Cerebellar cortex (tissue), 1 donor: ENCODE measurements at regions not wholly inside any gene's neighbourhood (a gene's known extent, or its start where the extent isn't known, plus 50 kb on each side); places are given as distances from the start of the nearest gene placed in this dataset.
"Not testable (repeated sequence)": the region's sequence is repeated elsewhere in the genome, so short reads cannot be mapped to it uniquely, and the experiment has no call there.

Experiments
- DNase-seq: peaks from one replicate; pipeline ENCODE4 v3.0.0-alpha.2; 2015; ENCODE audit warnings: low spot score

DNA sequence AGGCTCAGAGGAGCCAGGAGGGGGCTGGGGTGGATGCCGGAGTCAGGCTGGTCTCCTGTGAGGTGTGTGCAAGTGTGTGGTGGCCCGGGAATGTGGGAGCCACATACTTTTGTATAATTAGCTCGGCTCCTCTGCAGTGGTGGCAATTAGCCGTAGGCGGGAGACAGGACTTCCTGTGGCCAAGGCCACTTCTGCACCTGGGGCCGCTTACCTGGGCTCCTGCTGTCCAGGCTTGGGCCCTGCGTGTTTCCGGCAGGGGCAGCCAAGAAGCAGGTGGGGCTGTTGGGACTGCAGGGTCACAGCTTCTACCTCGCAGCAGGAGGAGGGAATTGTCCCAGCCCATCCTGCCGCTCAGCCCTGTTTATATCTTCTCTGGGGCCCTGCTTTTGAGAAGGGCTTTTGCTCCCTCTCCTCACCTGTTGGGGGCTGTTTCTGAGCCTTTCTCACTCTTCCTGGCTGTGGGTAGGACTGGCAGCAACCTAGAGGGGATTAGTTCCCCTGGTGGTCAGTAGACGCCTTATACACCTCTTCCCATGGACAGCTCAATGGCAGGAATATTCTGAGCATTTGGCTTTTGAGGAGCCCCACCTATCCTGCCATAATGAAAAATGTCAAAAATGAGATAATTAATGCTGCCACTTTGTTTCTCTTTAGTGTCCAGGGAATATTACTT lies 145.4 kb upstream of the PITX1 start:
- no peak for DNase-seq

DNA sequence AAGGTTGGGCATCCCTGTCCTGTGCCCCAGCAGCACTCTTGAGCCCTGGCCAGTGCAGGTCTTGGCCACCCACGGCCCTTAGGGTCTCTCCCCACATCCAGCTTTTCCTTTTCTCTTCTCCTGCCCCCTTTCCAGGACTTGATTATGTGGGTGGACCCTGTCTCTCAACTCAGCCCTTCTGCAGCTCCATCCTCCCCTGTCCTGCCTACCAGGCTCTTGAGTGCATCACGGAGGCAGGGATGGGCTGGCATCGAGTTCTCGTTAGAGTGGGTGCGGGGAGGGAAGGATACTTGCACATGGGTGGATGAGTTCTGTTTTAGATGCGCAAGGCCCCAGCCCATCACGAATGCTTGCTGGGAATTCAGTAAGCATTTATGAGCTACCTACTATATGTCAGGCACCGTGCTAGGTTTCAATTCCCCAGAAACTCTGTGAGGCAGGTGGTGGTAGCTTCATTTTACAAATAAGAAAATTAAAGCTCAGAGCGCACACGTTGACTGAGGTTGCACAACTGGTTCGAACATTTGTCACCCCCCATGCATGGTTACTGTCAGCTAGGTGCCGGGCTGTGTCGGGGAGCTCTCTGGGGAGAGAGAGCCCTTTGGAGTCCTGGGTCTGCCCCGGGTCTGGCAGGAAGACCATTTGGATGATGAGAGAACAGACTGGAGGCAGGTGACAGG lies 144.6 kb upstream of the PITX1 start:
- no peak for DNase-seq

DNA sequence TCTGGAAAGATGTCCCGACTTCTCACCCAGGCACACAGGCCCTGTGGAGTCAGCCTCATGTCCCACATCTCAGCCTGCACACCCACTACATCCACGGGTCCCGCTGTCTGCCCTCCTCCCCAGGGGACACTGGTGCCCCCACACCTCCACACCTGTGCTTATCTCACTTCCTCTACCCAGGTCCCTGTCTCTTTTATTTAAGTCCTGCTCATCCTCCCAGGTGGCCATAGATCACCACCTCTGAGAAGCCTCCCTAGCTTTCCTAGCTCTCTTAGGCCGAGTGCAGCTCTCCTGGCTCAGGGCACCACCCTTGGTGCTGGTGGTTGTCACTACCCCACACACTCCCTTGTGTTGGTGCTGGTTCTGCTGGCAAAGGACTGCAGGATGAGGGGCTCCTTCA lies 143.6 kb upstream of the PITX1 start:
- no peak for DNase-seq

DNA sequence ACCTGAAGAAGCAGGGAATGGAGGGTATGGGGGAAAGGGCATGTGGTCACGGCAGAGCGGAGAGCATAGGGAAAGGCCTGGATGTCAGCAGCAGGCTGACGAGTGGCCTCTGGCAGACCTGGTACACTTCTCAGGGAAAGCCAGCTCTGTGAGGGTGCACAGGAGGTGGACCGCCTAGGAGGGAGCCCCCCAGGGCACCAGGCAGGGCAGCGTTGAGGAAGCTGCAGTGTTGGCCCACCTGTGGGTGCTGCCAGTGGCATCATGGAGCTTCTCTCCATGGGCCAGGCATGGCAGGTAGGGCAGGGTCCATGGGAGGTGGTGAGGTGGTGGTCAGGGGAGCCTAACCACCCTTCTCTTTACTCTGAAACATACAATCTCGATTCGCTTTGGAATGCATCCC lies 143.0 kb upstream of the PITX1 start:
- DNase-seq, result no peak

DNA sequence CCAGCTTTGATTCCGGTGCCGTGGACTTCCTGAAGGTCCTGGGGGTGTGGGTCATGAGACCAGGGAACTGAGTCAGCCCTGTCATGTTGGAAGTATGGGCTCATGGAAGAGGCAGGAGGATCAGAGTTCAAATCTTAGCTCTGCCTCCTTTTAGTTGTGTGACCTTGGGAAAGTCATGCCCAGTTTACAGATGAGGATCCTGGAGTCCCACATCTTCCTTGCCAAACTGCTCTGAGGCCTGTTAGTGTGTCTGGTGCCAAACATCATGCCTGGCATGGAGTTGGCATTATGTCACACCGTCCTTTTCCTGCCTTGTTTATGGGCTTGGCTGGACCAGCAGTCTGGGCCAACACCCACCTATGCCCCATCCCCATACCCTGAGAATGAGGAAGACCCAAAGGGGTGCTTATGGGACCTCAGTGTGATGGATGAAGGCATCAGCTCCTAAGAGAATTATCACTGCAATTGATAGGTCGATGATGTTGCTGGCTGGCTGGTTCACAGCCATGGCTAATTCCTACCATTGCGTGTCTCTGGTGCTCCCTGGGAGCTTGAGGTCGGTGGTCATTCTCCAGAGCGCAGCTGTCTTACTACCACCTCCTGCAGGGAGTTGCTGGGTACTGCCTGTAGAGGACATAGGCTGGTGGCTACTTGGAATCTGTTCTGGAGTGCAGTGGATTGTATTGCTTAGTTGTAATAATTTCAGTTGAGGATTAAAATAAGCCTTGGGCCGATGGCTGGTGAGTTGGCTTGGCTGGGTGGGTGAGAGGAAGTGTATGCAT lies 140.5 kb upstream of the PITX1 start:
- DNase-seq, result peak; percentile 18

DNA sequence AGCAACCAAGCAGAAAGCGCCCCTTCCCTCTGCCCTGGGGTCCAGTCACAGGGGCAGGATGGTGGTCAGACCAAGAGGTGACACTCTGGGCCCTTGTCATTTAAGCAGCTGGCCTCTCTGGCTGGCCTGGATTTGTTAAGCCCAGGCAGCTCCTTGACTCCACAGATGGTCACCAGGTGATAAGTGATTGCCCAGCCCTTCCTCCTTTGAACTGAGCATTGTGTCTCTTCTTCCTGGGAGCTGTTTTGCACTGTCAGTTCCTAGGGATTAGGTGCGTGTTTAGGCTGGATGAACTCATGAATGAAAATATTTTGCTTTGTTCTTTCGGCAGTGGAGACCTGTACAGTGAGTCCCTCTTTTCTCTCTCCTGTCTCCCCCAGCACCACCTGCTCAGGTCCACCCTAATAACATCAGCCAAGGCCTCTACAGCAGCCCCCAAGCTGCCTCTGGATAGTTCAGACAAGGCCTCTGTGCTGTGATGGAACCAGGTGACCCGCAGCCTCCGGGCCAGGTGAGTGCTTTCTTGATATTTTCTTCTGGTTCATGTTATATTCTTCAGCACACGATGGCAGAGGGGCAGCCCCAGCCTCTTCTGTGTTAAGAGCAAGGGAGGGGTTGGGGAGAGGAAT lies 139.7 kb upstream of the PITX1 start:
- no peak for DNase-seq

DNA sequence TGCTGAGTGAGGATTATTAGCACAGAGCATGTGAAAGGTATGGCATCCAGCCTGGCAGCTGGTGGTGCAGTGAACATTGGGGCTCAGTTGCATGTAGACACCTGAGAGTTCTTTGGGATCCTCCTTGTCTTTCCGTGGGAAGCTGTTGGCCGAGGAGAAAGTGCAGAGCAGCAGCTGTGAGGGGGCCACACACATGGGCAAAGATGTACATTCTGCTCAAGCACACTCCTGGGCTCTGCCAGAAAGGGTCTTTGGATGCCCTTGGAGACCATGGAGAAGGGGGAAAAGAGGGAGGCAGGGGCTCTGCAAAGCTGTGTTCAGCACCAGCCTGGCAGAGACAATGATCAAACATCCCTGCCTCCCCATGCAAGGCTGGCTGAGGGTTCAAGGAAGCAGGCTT lies 138.7 kb upstream of the PITX1 start:
- DNase-seq, result no peak

DNA sequence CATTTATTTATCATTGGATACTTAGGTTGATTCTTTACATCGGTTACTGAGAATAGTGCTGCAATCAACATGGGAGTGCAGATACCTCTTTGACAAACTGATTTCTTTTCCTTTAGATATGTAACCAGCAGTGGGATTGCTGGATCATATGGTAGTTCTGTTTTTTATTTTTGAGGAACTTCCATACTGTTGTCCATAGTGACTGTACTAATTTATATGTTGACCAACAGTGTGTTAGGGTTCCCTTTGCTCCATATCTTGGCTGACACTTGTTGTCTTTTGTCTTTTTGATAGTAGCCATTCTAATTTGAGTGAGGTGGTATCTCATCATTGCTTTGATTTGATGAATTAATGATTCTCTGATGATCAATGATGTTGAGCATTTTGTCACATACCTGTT lies 137.3 kb upstream of the PITX1 start:
- no peak for DNase-seq

DNA sequence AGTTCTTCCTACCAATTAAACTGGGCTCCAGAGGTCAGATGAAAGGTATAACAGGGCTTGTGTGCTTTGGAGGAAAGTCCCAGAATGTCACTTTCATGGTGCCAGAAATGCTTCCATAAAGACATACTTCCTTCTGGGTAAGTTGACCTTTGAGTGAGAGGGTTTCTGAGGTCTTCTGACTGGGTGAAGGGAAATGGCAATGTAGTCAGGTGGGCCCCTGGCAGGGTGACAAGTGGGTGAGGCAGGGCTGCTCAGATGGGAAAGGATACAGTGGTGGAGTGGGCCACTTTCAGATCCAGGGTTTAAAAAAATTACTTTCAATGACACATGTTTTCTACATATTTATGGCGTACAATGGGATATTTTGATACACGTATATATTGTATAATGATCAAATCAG lies 136.5 kb upstream of the PITX1 start:
- DNase-seq, result no peak

DNA sequence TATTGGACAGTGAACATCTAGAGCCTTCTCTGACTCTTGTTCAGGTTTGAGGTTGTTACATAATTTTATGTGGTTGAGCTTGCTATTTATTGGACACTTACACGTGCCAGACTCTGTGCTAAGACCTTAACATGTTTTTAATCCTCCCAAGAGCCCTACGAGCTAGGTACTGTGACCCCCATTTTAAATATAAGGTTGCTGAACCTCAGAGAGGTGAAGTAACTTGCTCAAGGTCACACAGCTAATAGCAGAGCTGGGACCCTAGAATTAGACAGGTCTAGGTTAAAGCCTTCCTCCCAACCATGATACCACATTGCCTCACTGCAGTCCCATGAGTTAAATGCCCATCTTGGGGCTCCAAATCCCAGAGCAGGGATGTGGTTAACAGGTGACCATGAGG lies 135.7 kb upstream of the PITX1 start:
- DNase-seq, result no peak

DNA sequence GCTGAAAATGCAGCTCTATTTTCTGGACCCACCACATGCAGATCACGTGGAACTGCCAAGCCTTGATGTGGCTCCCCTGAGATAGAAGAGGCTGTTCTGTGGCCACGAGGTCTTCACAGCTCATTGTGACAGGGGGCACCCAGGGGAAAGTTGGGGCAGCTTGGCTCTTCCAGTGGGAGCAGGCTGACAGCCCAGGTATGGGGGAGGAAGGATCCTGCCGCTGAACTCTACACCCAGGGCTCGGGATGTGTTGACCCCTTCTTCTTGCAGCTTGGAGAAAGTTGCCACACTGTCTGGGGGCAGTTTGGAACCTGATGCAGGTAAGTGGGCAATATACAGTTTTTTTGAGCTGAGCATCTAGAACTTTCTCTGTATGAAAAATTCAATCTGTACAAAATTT lies 133.6 kb upstream of the PITX1 start:
- no peak for DNase-seq

DNA sequence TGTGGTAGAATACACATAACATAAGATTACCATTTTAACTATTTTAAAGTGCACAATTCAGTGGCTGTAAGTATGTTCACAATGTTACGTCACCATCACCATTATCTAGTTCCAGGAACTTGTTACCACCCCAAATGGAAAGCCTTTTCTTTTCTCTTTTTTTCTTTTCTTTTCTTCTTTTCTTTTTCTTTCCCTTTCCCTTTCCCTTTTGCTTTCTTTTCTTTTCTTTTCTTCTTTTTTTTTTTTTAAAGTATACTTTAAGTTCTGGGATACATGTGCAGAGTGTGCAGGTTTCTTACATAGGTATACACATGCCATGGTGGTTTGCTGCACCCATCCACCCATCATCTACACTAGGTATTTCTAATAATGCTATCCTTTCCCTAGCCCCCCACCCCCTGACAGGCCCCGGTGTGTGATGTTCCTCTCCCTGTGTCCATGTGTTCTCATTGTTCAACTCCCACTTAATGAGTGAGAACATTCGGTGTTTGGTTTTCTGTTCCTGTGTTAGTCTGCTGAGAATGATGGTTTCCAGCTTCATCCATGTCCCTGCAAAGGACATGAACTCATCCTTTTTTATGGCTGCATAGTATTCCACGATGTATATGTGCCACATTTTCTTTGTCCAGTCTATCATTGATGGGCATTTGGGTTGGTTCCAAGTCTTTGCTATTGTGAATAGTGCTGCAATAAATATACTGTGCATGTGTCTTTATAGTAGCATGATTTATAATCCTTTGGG lies 131.0 kb upstream of the PITX1 start:
- DNase-seq, result not testable (repeated sequence)

DNA sequence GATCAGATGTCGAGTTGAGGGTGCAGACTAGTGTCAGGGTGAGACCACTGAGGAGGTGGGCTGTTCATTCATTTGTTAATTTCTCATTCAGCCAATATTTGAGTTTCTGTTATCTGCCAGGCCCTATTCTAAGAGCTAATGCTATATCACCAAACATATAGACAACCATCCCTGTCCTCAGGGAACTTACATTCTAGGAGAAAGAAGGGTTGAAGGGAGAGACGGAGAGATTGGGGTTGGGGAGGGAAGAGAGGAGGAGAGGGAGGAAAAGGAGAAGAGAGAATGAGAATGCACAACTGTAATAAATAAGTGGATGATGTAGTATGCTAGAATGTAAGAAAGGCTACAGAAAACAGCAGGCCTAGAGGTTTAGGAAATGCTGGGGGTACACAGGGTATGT lies 129.9 kb upstream of the PITX1 start:
- DNase-seq, result no peak

DNA sequence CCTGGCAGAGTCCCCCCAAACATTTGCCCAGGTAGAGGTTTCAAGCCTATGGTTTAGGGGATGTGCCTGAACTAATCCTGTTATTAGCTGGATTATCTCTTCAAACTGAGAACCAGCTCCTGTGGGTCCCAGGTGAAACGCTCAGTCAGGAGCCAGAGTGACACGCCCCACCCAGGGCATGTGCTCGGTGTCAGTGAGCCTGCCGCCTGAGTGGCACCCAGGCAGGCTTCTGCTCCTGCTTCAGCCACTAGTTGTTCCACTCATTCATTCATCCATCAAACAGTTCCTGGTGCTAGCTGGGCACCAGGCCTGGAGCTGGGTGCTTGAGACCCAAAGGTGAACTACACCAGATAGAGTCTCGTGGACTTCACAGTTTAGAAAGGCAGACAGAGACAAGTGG lies 129.4 kb upstream of the PITX1 start:
- no peak for DNase-seq

DNA sequence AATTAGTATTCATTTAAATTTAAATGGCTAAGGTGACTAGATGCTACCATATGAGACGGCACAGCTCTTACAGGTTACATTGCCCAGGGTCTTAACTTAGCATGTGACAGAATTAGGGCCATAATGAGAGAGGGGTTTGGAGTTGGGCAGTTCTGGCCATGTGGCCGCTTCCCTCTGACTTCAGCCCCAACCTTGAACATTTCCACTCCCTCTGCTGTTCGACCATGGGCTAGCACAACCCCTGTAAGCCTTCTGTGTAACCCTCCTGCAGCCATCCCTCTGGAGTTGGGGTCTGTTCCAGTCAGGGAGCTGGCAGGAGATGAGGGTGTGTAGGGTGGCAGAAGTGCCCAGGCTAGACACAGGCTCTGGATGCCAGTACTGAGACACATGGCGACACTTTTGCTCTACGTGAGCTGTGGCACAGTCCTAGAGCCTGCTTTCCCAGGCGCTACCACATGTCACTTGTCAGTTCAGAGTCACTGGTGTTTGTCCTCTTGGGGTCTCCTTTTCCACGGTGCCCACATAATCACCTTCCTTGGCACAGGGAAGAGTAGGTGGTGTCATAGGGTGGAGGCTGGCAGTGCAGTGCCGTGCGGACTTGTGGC lies 128.7 kb upstream of the PITX1 start:
- no peak for DNase-seq

DNA sequence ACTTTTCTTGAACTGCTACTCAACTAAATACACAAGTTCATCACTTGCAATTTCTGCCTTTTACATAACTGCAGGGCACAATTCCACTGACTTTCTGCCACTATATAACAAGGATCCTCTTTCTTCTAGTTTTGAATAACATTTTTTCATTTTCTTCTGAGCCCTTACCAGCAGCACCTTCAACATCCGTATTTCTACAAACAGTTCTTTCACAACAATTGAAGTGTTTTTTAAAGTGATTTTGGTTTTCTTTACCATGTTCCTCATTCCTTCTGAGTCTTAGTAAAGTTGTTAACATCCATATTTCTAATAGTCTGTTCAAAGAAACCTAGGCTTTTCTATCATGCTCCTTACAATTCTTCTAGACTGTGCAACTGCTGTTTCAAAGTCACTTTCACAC lies 127.2 kb upstream of the PITX1 start:
- no peak for DNase-seq

DNA sequence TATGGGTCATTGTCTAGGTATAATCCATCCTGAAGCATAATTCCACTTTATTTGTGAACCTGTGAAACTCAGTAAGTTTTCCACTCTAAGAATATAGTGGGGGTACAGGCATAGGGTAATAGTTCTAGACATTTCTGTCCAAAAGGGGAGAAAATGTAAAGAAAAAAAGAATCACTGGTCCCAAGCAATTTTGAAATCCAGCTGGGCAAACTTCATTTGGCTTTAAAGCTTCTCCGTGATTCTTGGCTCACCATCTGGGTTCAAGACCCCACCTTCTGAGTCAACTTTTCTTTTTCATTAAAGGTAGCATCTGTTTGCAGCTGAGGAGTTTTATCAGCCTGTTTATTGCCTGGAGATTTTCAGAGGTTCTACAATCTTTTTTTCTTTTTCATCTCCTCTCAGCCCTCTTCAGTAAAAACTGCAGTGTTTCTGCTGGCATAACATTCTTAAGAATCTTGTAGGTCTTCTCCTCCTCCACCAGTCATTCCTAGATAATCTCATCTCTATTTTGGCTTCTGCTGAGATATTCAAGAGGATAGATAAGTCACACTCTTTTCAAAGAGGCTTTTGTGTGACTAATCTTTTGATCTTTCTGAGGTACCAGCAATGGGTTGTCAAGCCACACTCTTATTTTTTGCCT lies 126.1 kb upstream of the PITX1 start:
- DNase-seq, result no peak

DNA sequence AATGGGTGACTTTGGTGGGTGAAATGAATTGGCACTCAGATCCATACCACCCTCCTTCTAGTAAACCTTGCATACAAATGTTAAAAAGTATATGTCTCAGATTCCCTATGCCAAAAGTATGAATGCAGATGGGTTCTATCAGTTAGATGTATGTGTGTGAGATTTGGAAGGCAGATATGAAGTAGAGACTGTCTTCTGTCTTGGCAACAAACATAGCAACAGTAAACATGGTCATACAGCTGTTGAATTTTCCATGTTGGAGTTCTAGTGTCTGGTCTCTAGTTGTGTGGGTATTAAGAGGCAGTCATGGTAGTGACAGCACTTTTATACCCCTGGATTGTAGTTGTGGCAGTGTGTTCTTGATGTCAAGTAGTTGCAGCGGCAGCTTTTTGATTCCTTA lies 125.6 kb upstream of the PITX1 start:
- no peak for DNase-seq

DNA sequence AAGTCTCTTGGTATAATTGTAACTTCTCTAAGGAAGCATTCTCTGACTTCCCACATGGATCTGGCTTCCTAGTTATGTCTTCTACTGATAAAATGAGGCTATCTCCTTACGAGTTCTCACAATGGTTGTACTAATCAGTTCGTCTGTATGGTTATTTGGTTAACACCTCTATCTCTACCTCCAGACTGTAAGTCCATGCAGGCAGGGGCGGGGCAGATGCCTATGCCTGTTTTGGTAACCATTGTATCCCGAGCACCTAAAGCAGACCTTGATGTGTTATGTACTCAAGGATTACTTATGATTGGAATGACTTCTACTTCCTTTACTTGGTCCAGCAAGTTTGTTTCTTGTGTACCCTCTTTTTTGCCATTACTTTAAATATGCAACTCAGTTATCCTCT lies 125.0 kb upstream of the PITX1 start:
- DNase-seq, result no peak

DNA sequence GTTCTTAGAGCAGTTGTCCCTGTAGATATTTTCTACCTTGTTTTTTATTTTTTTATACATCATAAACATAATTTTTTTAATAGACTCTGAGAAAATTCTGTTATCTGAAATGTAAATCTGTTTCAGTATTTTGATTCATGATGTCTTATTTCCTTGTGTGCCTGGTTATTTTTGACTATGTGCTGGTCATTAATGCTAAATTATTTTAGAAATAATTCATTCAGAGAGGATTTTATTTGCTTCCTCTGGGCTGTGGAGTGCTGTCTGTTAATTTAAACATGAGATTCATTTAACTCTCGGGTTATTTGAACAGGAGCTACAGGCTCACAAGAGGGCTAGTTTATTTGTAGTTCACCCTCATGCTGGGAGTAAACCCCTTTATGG lies 124.3 kb upstream of the PITX1 start:
- DNase-seq, result no peak
